GM18861 (cell line): ENCODE measurements at regions not wholly inside any gene's neighbourhood (a gene's known extent, or its start where the extent isn't known, plus 50 kb on each side); places are given as distances from the start of the nearest gene placed in this dataset.
"Not testable (repeated sequence)": the region's sequence is repeated elsewhere in the genome, so short reads cannot be mapped to it uniquely, and the experiment has no call there.

Source experiments
- ATAC-seq: cut with Tn5 transposase; IDR thresholded peaks from one replicate; pipeline ENCODE4 v1.9.1; 2021; ENCODE audit not compliant: unreplicated experiment

- peak; percentile 63 for ATAC-seq
Observed at GRCh38 chr13:68535329-68535728, 1305.2 kb upstream of the PCDH9 start.

GRCh38 chr13:68527167-68527566 is 1297.0 kb upstream of the PCDH9 start:
- not testable (repeated sequence) for ATAC-seq

DNA sequence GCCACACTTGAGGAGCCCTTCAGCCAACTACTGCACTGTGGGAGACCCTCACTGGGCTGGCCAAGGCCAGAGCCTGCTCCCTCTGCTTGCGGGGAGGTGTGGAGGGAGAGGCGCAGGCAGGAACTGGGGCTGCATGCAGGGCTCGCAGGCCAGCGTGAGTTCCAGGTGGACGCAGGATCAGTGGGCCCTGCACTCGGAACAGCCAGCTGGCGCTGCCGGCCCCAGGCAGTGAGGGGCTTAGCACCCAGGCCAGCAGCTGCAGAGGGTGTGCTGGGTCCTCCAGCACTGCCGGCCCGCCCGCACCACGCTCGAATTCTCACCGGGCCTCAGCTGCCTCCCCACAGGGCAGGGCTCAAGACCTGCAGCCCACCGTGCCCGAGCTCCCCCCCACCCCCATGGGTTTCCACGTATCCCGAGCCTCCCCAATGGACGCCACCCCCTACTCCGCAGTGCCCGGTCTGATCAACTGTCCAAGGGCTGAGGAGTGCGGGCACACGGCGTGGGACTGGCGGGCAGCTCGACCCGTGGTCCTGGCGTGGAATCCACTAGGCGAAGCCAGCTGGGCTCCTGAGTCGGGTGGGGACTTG is 1293.8 kb upstream of the PCDH9 start:
- ATAC-seq = no peak

DNA sequence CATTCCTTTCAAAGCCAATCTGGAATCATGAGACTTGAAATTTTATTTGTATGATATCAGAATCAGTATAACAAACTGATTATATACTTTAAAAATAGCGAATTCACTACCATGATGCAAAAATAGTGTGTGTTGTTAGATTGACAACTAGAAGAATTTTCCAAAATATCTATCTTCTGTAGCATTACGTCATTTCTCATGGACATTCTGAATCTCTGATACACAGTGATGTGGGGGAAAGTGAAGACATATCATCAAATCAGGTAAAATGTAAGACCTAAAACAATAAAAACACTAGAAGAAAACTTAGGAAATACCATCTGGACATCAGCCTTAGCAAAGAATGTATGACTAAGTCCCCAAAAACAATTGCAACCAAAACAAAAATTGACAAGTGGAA is 1292.0 kb upstream of the PCDH9 start:
- no peak for ATAC-seq

DNA sequence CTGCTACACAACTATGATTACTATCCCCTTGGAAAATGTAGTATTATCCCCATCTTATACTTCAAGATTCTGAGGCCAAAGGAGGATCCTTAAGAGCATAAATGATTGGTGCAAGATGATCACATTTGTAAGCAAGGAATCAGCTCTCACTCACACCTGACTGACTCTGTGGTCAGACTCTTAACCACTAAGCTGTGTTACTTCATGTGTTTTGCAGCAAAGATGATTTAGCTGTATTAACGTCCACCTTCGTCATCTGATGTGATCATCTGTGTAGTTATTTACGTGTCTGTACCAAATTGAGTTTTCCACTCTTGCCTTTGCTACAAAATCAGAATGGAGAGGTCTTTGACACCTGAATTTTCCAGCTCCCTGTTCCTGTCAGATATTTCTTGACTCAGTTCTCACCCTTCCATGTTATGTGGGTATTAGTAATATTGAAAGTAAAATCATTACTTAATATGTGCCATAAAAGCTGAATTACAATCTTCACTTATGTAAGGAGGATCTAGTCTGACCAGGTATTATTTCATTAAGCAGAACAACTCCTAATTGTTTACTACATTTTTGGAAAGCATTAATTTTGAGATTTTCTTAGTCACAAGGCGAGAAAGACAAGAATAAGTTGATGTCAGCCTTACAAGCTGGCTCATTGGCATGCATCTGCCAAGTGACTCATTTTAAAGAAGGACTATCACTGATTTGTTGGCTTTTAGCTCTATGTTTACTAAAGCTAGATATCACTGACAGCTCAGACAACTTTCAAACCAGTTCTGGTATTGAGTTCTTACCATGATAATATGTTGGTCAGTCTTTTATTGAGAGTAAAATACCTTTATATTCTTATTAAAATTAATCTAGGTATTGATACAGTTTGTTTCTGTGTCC is 1279.8 kb upstream of the PCDH9 start:
- ATAC-seq = no peak

GRCh38 chr13:68506888-68507551 is 1276.9 kb upstream of the PCDH9 start:
- ATAC-seq = no peak

DNA sequence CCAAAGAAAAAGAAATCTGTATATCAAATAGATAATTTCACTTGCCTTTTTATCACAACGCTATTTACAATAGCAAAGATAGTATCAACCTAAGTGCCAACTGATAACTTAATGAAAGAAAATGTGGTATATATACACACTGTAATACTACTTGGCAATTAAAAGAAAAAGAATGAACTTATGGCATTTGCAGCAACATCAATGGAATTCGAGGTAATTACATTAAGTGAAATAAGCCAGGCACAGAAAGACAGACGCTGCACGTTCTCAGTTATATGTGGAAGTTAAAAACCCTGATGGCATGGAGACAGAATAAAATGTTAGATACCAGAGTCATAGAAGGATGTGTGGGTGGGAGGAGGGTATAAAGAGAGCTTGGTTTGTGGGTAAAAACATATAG is 1260.5 kb upstream of the PCDH9 start:
- no peak for ATAC-seq

DNA sequence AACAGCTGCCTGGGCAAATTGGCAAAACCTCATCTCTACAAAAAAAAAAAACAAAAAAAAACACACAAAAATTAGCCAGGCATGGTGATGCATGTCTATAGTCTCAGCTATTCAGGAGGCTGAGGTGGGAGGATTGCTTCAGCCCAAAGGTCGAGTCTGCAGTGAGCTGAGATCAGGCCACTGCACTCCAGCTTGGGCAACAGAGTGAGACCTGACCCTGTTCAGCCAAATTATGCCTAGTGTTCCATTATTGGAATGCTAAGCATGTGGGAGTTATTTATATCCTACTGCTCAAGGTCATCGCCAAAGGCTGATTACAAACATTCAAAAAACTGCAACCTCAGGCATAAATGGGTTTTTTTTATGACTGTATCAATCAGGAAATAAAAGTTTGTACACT is 1251.0 kb upstream of the PCDH9 start:
- no peak for ATAC-seq

DNA sequence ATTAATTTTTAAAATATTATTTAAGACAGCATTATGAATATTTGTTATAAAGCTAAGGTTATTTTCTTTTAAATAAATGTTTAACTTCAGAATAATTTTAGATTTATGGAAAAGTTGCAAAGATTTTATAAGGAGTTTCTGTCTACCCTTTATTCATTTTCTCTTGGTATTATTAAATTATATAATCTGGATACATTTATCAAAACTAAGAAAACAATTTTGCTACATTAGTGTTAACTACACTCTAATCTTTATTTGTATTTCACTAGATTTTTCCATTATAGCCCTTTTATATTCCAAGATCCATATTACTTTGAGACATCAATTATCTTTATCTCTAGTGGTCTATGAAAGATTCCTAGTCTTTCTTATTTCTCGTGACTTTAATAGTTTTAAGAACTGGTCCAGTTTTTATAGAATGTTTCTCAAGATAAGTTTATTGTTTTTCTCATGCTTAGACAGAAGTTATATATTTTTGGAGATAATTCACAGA is 1243.7 kb upstream of the PCDH9 start:
- no peak for ATAC-seq

- ATAC-seq = no peak
Observed at GRCh38 chr13:68467160-68467559, 1237.0 kb upstream of the PCDH9 start.

- no peak for ATAC-seq
Observed at GRCh38 chr13:68440874-68441273, 1210.7 kb upstream of the PCDH9 start.

DNA sequence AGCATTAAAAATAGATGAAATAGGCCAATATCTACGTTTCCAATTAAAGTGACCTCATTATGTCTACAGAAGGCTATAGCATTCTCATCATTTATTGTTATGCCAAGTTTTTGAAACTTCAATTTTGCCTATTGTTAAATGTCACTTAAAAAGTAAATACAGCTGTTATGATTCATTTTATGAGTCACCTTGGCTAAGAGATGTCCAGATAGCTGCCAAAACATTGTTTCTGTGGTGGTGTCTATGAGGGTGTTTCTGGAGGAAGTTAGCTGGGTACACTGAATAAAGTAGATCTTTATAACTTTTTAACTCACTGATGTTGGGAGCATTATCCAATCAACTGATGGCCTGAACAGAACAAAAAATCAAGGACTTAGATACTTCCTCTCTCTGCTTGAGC is 1209.7 kb upstream of the PCDH9 start:
- ATAC-seq = no peak

DNA sequence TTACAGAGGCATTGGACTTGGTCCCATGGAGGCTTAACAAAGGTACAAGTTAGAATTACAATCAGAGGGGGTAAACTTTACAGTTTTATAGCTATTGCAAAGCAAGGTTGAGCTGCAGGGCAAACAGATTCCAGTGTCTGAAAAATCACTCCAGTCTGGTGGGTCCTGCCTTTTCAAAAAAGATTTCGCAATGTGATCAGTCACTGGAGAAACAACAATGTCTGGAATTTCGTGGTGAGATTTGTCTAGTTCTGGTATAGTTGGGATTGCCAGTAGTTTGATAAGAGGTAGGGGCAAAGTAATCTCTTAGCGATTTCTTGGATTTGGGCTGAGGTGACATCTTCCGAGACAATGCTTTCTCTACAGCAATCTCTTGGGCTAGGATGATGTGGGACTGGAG is 1198.2 kb upstream of the PCDH9 start:
- ATAC-seq = no peak

- no peak for ATAC-seq
Observed at GRCh38 chr13:68417801-68418200, 1187.7 kb upstream of the PCDH9 start.

- no peak for ATAC-seq
Observed at GRCh38 chr13:68410007-68410406, 1179.9 kb upstream of the PCDH9 start.

- ATAC-seq = no peak
Observed at GRCh38 chr13:68390987-68391386, 1160.9 kb upstream of the PCDH9 start.

DNA sequence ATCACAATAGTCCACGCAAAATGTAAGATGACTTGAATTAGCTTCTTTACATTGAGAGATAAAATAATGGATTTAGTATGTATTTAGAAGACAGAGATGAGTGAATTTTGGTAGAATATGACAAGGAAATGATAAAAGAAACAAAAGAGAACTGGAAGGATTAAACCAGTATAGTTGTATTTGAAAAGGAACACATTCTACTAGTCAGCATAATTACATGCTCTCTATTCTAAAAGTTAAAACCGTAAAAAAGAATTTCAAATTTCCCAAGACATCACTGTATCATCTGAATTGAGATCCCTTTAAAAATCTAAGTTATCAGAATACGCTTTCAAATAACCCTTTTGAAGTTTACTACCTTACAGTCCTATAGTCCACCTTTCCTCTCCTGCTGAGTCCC is 1156.7 kb upstream of the PCDH9 start:
- ATAC-seq = no peak

DNA sequence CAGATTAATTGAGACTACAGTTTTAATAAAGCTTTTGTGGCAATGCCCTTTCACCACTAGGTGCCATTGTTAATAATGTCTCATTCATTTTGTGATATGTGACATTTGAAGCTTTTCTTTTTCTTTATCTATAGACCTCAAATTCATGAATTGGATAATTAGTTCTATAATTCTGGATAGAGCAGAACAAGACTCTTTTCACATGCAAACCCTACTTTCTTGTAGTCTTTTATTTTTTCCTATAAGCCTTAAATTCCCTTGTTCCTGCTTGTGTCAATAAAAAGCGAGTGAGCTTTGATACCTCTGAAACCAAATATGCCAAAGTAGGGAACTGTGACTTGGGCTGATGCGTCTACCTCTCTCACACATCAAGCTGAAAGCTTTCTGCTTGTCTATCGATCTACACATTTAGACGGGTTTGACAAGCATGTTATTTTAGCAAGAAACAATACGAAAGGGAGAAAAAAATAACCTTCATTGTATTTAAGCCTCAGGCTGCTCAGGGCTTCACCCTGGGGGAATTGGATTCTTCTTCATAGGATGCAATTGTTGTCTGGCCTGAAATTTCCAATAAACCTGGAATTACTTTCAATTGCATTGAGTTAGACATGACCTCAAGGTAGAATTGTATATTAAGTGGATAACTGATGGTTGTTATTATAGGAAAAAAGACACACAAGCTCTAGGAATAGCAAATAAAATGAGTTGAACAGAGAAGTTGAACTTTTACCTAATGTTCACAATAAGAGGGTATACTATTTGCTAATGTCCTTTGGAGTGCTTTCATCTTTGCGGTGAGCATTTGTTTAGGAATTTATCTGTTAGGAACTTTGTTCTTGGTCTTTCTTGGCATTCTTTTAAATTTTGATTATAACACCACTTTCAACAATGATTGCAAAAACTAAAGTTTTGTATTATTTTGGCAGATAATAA is 1150.2 kb upstream of the PCDH9 start:
- ATAC-seq = no peak

DNA sequence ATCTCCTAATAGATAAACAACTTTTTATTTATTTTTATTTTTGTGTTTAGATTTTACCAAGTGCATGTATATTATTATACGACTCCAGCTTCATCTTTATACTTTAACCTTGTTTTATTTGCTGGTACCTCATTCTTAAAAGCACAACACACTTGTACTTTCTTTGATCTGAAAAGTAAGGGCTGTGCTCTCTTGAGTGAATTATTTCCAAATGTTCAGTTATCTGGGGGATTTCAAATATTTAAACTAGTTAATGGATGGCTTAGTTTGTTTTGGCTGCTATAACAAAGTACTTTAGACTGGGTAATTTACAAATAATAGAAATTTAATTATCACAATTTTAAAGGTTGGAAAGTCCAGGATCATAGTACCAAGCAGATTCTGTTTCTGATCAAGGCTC is 1148.2 kb upstream of the PCDH9 start:
- no peak for ATAC-seq

DNA sequence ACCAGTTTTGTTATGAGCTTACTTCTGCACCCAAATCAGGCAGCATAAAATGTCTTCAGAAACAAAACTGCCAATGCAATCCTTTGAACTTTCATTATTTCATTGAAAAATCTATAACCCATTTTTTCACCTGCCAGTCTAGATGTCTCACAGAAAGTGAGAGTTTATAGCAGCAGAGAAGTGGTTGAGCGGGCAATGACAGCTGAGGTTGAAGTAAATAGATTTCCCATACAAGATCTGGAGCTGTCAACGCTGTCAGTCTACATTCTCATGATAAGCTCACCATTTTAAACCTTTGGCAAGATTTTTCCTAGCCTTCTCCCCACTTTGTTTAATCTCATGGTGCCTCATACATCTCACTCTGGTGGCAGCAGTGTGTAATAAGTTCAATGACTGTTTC is 1144.9 kb upstream of the PCDH9 start:
- no peak for ATAC-seq

DNA sequence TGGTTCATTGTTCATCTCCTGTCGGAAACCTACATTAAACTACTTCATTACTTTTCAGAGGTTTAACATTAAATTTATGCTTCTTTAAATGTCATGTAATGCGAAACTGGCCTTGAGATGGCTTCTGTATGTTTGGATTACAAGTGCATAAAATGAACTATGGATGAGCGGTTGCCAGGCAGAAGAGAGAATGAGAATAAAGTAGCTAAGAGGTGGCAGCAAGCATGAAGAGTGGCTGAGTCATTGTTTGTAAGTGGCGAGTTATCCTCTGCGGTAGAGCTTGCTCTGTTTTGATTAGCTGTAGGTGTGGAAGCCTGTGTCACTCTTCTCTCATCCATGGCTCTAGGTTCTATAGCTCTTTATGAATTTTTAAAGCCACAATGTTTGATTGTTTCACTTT is 1139.6 kb upstream of the PCDH9 start:
- no peak for ATAC-seq
